Stimulated activated CD8-positive, alpha-beta memory T cell treated with anti-CD3 and anti-CD28 coated beads, Interleukin-15, amount 100 ng/mL, for 24 hours (primary cell): ENCODE measurements at regions not wholly inside any gene's neighbourhood (a gene's known extent, or its start where the extent isn't known, plus 50 kb on each side); places are given as distances from the start of the nearest gene placed in this dataset.

Experiments used
- DNase-seq: peaks from one replicate; pipeline ENCODE4 v3.0.0-alpha.2; 2020; ENCODE audit warnings: low read depth

DNA sequence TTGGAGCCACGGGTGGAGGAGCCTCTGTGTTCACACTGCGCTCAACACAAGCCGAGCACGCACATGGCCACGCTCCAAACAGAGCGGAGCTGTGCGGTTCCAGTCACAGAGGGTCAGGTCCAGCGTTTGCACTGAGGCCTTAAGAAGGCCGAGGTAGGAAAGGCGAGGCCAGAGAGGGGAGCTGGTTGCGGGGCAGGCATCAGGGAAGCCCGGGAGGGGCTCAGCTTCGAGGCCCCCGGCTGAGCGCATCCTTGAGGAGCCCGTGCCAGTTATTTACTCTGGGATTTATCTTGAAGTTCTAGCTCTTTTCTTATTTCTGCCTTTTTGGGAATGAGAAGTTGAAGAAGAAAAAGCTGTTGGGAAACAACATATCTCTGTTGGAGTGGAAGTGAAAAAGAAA lies 140.8 kb downstream of the IRX1 start:
- DNase-seq = no peak

DNA sequence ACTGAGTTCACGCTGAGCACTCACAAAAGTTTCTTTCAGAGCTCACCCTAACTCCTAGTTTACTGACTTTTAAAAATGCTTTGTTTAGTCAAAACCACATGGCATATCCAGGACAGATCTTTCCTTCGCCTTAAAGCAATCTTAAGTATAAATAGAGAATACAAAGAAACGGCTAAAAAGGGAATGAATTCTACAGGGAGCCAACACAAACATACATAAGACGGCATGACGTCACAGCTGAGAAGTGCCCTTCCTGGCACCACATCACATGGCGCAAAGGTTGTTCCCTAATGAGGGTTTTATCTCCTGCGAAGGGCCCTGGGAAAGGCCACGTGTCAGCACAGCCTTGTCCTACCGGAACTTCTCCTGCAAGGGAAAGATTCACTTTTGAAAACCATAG lies 141.3 kb downstream of the IRX1 start:
- DNase-seq = no peak

DNA sequence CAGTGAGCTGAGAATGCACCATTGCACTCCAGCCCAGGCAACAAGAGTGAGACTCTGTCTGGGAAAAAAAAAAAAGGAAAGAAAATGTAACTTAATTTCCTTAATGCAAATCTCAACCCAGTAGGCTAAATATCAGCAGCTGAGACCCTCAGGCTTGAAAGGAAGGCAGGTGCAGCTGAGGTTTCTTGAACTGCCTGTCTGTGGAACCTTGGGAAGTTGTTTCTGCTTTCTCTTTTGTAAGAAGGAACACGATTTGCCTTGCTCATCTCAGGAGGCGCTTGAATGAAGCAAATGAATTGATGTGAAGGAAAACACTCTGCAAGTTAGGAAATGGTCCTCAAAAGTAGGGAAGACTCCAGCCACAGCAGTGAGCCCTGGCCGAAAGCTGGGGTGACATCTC lies 143.3 kb downstream of the IRX1 start:
- DNase-seq = no peak

DNA sequence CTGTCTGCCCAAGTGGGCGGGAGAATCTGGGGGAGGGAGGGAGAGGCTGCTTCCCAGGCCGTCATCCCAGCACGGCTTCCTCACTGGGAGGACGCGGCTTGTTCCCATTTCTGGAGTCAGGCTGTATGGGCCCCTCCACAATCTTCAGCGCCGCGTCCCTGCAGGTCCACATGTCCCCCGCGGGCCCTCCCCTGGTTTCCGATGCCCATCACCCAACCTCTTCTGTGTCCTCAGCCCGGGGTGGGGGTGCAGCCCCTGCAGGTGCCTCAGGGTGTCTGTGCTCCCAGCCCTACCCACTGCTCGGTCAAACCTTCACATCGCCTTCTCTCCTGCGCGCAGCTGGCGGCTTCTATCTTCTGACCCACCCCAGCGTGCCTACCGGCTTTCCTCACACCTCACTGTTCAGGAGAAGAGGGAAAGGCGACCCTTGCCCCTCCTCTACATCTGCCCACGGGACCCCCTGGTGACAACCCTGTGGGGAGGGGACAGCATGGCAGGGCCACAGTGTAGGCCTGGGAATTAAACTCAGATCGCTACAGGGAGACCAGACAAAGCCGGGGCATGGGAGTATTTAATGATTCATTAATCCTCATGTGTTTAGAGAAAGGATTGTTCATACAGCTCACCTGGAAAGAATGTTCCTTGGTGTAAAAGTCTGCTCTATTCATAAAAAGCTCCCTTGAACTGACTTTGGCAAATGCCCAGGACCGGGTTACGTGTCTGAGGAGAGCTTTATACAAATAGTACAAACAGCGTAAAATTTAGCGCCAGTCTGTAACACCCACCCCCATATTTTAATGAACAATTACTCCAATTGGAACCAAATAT lies 145.1 kb downstream of the IRX1 start:
- DNase-seq = no peak

DNA sequence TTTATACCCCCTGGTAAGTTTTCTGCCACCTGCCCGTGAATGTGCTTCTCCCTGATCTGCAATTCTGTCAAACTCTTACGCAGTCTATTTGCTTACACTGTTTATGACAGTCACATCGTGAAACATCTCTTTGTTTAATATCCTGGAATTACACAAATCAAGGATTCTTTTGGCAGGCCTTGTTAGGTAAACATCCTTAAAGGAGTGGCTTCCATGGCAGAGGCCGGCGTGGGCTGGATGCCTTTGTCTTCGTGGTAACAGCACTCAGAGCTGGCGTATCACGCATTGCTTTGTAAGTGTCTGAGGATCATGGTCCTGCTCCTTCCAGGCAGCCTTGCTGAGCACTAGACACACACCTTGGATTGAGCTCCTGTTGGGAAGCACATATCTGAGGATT lies 145.7 kb downstream of the IRX1 start:
- no peak for DNase-seq

DNA sequence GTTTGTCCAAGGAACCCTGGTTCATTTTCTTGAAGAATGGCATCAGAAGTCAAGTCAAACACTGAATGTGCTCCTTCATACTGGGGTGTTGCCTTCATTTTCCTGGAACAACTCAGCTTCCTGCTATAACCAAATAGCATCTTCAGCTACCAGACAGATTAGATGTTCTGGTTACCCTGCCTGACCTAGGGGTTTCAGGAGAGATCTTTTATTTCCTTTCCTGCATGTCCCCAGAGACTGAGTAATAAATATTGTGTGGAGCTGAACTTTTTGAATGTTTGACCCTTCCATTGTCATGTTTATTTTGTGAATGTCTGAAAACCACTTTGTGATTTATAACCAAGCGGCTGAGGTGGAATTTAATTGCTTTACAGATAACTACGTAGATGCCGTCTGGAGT lies 147.1 kb downstream of the IRX1 start:
- no peak for DNase-seq

DNA sequence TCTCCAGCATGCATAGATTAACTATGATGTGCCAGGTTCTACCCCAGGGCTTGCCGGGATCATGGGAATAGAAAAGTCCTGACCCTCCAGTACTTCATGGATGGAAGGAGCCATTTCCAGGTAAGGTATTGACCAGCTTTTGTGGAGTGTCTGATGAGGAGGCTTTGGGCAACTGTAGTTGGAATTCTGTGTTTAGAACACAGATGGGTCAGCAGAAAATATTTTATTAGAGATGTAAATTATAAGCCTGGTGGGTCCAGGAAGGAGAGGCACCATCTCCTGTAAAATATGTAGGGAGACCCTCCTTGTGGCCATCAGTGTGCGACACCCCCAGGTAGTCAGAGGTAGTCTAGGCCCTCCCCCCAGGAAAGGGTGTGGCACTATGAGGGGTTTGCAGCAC lies 156.2 kb downstream of the IRX1 start:
- no peak for DNase-seq

DNA sequence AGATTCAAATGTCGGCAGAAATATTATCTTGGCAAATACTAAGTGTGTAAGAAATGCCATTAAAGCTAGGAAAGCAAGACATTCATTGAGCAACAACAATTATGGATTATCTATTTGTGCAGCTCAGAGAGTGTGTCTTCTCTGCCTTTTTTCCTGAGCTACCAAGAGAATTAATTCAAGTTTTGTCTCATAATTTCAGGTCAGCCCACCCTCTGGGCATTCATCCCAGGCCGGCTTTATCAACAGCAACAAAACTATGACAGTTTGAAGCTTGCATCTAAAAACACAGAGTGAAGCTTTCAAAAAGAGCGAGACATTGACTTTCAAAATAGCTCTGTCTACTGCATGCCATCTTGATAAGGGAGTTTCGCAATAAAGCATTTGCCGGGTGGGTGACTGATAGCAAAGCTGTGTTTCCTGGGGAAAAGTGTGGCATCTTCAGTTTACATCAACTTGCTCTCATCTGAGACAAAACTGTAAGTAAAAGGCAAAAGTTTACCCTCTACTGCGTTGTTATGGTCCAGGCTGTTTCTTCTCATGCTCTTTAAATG lies 182.4 kb downstream of the IRX1 start:
- DNase-seq = no peak

DNA sequence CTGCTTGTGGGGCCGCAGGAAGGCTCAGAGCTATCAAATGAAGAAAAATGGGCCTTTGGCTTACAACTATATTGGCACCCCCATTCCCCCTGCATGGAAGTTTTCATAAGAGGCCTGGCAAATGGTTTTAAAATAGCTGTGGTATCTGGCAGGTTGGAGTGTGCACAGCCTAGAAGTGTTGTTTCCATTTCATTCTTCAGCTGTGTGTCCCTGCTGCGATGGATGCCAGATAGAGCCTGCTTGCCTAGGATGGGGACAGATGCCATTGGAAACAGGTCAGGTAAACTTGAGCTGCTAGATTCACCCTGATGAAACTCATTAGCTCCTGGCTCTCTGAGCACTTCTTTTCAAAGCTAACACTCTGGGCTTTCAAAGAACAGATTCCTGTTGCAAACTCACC lies 183.3 kb downstream of the IRX1 start:
- DNase-seq = no peak

DNA sequence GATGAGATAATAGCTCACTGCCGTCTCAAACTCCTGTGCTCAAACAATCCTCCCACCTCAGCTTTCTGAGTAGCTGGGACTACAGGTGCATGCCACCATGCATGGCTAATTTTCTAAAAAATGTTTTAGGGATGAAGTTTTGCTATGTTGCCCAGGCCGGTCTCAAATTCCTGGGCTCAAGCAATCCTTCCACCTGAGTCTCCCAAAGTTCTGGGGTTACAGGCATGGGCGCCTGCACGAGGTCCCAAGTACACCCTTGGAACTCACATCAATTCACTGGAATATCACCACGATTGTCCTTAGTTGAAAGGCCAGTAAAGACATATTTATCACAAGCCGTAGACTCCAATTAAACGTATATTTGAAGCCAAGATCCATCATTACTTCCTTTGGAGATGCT lies 184.6 kb downstream of the IRX1 start:
- no peak for DNase-seq

DNA sequence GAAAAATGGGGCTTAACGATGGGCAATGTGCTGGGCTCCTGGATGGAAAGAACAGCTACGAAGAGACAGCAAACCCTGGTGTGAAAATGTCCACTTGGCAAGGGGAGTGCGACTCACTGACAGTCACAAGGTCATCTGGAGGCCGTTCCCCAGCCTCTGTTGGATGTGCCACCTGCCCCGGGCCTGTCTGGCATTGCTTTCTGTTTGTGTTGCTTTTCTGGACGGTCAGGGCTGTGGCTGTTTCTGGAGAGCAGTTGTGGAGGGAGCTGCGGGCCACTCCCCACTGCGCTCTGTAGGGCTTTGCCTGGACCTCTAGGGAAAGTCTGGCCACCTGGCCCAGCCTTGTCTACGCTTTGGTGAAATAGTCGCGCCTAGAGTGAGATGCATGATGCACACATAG lies 185.3 kb downstream of the IRX1 start:
- no peak for DNase-seq

DNA sequence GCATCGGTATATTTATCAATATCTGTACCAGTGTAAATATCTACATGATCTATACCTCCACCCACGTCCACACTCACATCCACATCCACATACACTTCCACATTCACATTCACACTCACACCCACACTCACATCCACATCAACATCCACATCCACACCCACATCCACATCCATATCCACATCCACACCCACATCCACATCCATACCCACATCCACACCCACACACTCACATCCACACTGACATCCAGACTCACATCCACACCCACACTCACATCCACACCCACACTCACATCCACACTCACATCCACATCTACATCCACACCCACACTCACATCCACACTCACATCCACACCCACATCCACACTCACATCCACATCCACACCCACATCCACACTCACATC lies 189.2 kb downstream of the IRX1 start:
- DNase-seq = no peak

DNA sequence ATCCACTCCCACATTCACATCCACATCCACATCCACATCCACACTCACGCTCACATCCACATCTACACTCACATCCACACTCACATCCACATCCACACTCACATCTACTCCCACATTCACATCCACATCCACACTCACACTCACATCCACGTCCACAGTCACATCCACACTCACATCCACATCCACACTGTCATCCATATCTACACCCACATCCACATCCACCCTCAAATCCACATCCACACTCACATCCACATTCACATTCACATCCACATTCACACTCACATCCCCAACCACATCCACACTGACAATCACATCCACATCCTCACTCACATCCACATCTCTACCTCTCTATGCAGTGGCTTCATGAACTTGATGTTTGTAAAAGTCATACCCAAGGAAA lies 190.5 kb downstream of the IRX1 start:
- no peak for DNase-seq

DNA sequence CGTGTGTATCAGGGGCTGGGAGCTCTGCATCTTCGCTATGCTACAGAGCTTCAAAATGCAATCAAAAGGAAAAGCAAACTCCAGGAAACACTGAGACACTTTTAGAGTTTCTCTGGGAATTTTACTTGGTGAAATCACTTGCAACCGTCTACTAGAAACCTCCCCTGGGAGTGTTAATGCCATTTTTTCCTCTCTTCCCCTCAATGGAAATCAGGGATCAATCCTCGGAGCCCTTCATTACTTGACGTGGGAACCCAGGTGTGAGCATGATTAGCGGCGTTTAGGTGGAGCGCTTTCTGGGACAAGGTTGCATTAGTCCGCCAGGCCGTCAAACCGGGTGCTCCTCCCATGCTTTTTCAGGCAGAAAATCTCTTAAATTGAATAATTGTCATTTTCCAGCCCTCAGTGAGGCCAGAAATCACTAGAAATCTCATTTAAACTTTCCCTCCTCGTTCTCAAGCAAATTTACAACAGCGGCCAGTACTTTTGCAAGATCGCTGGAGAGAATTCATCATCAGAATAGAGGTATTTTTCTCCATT lies 191.3 kb downstream of the IRX1 start:
- no peak for DNase-seq

DNA sequence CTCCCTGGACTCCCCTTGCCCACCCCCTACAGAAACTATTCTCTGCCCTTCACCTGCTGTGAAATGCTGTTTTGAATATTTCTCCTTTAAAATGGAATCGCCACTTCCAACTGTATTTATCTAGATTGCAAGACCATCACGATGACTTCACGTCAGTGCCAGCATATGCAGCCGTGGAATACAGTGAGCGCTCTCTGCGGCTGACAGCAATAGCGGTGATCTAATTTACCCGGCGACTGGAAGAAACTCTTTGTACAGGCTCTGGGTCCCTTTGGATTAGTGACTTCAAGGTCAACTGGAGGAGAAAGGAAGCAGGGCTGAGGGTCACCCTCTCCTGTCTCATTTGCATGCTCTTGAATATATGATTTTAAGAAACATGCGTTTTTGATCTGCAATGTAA lies 192.0 kb downstream of the IRX1 start:
- no peak for DNase-seq

DNA sequence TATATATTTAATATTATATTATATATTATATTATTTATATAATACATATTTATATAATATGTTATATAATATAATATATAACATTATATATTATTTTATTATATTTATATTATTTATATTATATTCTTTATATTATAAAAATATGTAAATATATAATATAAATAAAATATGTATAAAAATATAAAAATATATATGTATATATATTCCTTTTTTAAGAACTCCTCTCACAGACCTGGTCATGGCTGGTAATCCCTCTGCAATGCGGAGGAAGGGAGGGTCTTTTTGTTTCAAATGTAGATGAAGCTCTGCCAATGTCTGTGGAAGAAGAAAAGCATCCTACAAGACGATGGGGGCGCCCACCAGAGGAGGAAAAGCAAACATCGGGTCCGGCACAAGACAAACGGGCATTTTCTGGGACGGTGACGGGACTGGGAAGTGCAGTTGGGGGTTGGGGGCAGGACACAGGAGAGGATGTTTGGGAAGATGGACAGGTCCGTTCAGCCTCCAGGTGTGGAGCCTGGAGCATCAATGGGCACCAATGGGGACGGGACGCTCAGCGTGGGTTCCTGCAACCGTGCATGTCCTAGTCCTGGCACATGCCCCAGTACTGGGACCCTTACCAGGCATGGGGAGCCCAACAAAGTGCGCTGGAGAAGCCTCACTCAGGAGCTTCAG lies 194.0 kb downstream of the IRX1 start:
- DNase-seq = no peak

DNA sequence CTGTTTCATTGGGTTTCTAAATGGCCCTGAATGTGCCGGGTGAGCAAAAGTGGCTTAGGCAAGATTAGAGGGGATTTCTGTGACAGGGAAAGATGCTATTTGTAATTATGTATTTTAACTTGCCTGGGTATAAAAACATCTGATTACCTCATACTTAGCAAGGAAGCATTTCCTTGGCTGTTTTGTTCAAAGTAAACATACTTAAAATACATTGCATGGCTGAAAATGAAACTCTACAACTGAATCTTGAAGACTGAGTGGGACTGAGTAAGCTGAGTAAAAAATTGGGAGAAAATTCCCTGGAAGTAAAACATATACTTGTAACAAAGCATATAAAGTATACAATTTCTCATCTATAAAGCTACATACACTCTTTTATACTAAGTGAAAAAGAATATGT lies 197.5 kb downstream of the IRX1 start:
- DNase-seq = no peak

DNA sequence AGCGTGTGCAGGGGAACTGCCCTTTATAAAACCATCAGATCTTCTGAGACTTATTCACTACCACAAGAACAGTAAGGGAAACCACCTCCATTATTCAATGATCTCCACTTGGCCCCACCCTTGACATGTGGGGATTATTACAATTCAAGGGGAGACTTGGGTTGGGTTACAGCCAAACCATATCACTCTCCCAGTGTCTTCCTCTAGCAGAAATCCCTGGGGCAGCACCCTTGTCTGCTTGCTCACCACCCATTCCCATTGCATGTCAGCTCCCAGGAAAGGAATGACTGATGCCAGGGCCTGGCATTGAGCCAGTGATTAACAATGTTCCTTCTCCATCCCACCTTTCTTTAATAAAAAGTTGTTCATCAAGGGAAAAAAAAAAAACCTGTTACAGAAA lies 199.0 kb downstream of the IRX1 start:
- no peak for DNase-seq

DNA sequence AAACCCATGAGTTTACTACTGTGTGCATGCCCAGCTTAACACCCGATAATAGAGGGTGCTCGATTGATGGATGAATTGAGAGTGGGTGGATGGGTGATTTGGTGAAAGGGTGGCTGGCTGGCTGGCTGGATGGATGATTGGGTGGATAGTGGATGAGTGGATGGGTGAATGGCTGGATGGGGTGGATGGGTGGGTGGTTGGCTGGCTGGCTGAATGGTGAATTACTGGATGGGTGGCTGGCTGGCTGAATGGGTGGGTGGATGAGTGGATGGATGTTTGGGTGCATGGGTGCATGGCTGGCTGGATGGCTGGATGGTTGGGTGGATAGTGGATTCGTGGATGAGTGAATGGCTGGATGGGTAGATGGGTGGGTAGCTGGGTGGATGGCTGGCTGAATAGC lies 201.1 kb downstream of the IRX1 start:
- DNase-seq = no peak

DNA sequence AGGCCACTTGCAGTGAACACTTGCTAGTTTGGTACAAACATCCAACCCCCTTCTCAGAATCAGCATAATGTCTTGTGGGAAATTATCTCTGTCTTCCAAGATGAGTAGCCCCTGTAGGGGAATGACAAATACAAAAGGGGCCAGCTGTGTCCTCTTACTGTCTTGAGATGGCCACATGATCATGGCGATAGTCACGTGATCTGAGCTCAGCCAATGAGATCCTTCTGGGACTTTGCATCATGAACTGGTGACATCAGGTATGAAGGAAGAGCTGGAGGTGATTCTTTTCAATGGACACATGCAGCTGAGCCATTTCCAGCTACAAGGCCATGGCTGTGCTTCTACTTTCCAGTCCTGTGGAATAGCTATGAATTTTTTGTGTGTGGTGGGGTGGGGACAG lies 206.3 kb downstream of the IRX1 start:
- no peak for DNase-seq

DNA sequence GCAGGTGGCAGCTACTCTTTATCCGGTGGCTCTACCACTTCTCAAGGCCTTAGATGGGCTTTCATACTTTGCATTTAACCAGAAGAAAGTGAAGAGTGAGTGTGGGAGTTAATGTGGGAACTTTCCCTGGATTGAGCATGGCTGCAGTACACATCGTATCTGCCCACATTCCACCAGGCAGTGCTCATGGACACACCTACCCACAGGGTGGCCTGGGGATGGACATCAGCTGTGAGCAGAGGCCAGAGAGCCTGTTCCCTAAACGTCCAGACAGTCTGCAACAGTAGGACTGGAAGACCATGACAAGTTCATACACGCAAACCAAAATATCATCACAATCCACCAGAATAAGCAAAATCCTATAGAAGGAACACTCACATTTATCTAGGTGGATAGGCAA lies 213.8 kb downstream of the IRX1 start:
- DNase-seq = no peak

DNA sequence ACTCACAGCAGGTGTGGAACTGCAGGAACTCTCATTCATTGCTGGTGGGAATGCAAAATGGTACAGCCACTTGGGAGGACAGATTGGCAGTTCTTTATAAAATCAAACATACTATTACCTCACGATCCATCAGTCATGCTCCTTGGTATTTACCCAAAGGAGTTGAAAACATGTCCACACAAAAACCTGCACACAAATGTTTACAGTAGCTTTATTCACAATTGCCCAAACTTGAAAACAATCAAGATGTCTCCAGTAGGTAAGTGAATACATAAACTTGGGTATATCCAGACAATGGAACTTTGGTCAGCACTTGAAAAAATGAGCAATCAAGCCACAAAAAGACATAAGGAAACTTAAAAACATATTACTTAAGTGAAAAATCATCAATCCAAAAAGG lies 215.5 kb downstream of the IRX1 start:
- DNase-seq = no peak

DNA sequence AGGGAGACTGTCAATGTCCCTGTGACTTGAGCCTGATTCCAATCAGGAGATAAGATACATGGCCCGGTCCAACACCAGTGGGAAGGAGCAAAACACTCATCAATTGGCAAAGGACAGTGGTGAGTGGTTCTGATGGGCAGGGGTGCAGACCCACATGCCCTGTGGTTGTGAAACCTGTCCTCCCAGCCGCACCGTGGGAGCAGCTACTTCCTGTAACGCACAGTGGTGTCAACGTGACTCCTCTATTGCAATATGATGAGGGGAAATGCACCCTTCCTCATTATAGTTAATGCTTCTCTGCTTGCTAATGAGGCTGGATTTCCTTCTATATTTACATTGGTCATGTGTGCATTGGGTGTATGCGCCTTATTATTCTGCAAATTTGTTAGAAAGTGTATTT lies 223.0 kb downstream of the IRX1 start:
- no peak for DNase-seq
